Prostate gland (tissue), 2 donors: ENCODE measurements at regions not wholly inside any gene's neighbourhood (a gene's known extent, or its start where the extent isn't known, plus 50 kb on each side); places are given as distances from the start of the nearest gene placed in this dataset.

Experiments
- DNase-seq: peaks from one replicate; pipeline ENCODE4 v3.0.0-alpha.2; 2019; ENCODE audit warnings: low spot score
- H3K27ac ChIP-seq, 2 donors: fragments of 200-600 bp; sonication (generic); 2 replicates each; pipeline ENCODE4 v1.5.1; 2017 to 2019
- H3K27me3 ChIP-seq: fragments of 200-600 bp; sonication (generic); replicated peaks from 2 replicates; pipeline ENCODE4 v1.5.1; 2019; ENCODE audit not compliant: insufficient read depth
- H3K36me3 ChIP-seq, 2 donors: fragments of 200-600 bp; sonication (generic); 1 replicate in 1 of 2; 2 replicates in 1 of 2; pipeline versions ENCODE4 v1.5.1 to v1.8.1; 2017 to 2019
- H3K4me1 ChIP-seq: fragments of 200-600 bp; sonication (generic); replicated peaks from 2 replicates; pipeline ENCODE4 v1.5.1; 2019
- H3K4me3 ChIP-seq, 2 donors: fragments of 200-600 bp; sonication (generic); 2 replicates each; pipeline ENCODE4 v1.5.1; 2017 to 2019
- H3K9me3 ChIP-seq: fragments of 200-600 bp; sonication (generic); 2 replicates; pipeline ENCODE4 v1.5.1; 2017
- POLR2A ChIP-seq: fragments of 450-650 bp; IDR thresholded peaks from one replicate; pipeline ENCODE4 v1.6.1; 2016; ENCODE audit warnings: antibody characterized with exemption, mild to moderate bottlenecking
- POLR2AphosphoS5 ChIP-seq: sonication (generic); formaldehyde crosslinking; IDR thresholded peaks from one replicate; pipeline ENCODE4 v1.6.1; 2017; ENCODE audit warnings: antibody characterized with exemption
- WGBS: methylation state at CpG from one replicate; pipeline ENCODE4 v1.1.5; 2018; 5-methylcytosine and 5-hydroxymethylcytosine counted together
- intact Hi-C: fragments of 100-400 bp; cut with DNase I; formaldehyde crosslinking; loops from one replicate; pipeline ENCODE4 v1.14.2; 2022
- TF ChIP-seq, protein P1 (sequence below), 4 experiments: fragments of 200-600 bp in 2 of 4; fragments of 450-650 bp in 2 of 4; sonication (generic) in 2 of 4; IDR thresholded peaks; 1 replicate in 3 of 4; 2 replicates in 1 of 4; pipeline ENCODE4 v1.5.1; 2016 to 2019; ENCODE audit warnings: antibody characterized with exemption in 4 of 4, mild to moderate bottlenecking in 2 of 4, moderate library complexity in 2 of 4

- WGBS, result 95% methylated on average over 7 of the region's 7 CpGs
- H3K9me3 ChIP-seq, result no peaks in the 10 kb centered on the region
- intact Hi-C loops, result no loop called here
- H3K4me3 ChIP-seq, result no peak overlapping the region
- no peaks in the 10 kb centered on the region for H3K4me1 ChIP-seq
- H3K36me3 ChIP-seq, result no peaks in the 10 kb centered on the region
- no peak for DNase-seq
- no peaks in the 10 kb centered on the region for H3K27me3 ChIP-seq
- no peak overlapping the region for H3K27ac ChIP-seq
- TF ChIP-seq, protein P1, sequence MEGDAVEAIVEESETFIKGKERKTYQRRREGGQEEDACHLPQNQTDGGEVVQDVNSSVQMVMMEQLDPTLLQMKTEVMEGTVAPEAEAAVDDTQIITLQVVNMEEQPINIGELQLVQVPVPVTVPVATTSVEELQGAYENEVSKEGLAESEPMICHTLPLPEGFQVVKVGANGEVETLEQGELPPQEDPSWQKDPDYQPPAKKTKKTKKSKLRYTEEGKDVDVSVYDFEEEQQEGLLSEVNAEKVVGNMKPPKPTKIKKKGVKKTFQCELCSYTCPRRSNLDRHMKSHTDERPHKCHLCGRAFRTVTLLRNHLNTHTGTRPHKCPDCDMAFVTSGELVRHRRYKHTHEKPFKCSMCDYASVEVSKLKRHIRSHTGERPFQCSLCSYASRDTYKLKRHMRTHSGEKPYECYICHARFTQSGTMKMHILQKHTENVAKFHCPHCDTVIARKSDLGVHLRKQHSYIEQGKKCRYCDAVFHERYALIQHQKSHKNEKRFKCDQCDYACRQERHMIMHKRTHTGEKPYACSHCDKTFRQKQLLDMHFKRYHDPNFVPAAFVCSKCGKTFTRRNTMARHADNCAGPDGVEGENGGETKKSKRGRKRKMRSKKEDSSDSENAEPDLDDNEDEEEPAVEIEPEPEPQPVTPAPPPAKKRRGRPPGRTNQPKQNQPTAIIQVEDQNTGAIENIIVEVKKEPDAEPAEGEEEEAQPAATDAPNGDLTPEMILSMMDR (IDR thresholded peaks at IDR 0.05), result no peak
- TF ChIP-seq POLR2A (no peak), POLR2AphosphoS5 (no peak)
These were observed 441.5 kb upstream of the RARB start for GRCh38 chr3:24986612-24987011.

GRCh38 chr3:24999357-24999756, 428.7 kb upstream of the RARB start:
- H3K4me1 ChIP-seq, result no peaks in the 10 kb centered on the region
- H3K27ac ChIP-seq, result no peak overlapping the region
- H3K36me3 ChIP-seq, result no peaks in the 10 kb centered on the region
- H3K9me3 ChIP-seq, result no peaks in the 10 kb centered on the region
- intact Hi-C loops, result no loop called here
- H3K4me3 ChIP-seq, result no peak overlapping the region
- H3K27me3 ChIP-seq, result no peaks in the 10 kb centered on the region
- DNase-seq, result no peak
- TF ChIP-seq POLR2A, result no peak
- TF ChIP-seq, protein P1 (IDR thresholded peaks at IDR 0.05), result no peak
- WGBS, result 98% methylated on average over 2 of the region's 2 CpGs

- 37% methylated on average over 1 of the region's 1 CpG for WGBS
- TF ChIP-seq POLR2AphosphoS5 (no peak), POLR2A (no peak)
- TF ChIP-seq, protein P1 (IDR thresholded peaks at IDR 0.05), result no peak
- intact Hi-C loops, result no loop called here
- H3K27ac ChIP-seq, result no peak overlapping the region
- H3K36me3 ChIP-seq, result no peaks in the 10 kb centered on the region
- no peak for DNase-seq
- H3K4me3 ChIP-seq, result no peak overlapping the region
- no peaks in the 10 kb centered on the region for H3K4me1 ChIP-seq
- H3K9me3 ChIP-seq, result no peaks in the 10 kb centered on the region
- H3K27me3 ChIP-seq, result no peaks in the 10 kb centered on the region
These were observed 427.0 kb upstream of the RARB start for GRCh38 chr3:25000971-25001591.

- no peak overlapping the region for H3K4me3 ChIP-seq
- no peaks in the 10 kb centered on the region for H3K36me3 ChIP-seq
- no peak for DNase-seq
- H3K4me1 ChIP-seq, result no peaks in the 10 kb centered on the region
- no peaks in the 10 kb centered on the region for H3K27me3 ChIP-seq
- H3K27ac ChIP-seq, result no peak overlapping the region
- 30% methylated on average over 2 of the region's 2 CpGs for WGBS
- H3K9me3 ChIP-seq, result no peaks in the 10 kb centered on the region
- intact Hi-C loops, result no loop called here
- no peak for TF ChIP-seq POLR2AphosphoS5
- no peak for TF ChIP-seq POLR2A
- TF ChIP-seq, protein P1 (IDR thresholded peaks at IDR 0.05), result no peak
These were observed 426.0 kb upstream of the RARB start for GRCh38 chr3:25002052-25002451.

- intact Hi-C loops, result no loop called here
- no peaks in the 10 kb centered on the region for H3K4me1 ChIP-seq
- no peak overlapping the region for H3K4me3 ChIP-seq
- H3K27ac ChIP-seq, result no peak overlapping the region
- no peaks in the 10 kb centered on the region for H3K36me3 ChIP-seq
- peak; percentile 22 for DNase-seq
- H3K9me3 ChIP-seq, result no peaks in the 10 kb centered on the region
- WGBS, result 9% methylated on average over 2 of the region's 2 CpGs
- H3K27me3 ChIP-seq, result no peaks in the 10 kb centered on the region
- no peak for TF ChIP-seq POLR2A
- TF ChIP-seq POLR2AphosphoS5, result peak; percentile 51
- TF ChIP-seq, protein P1 (IDR thresholded peaks at IDR 0.05), result no peak
These were observed 419.9 kb upstream of the RARB start for GRCh38 chr3:25007974-25008658.
